GM21825 (cell line): ENCODE measurements at regions not wholly inside any gene's neighbourhood (a gene's known extent, or its start where the extent isn't known, plus 50 kb on each side); places are given as distances from the start of the nearest gene placed in this dataset.
"Not testable (repeated sequence)": the region's sequence is repeated elsewhere in the genome, so short reads cannot be mapped to it uniquely, and the experiment has no call there.

Source experiments
- ATAC-seq: cut with Tn5 transposase; IDR thresholded peaks from one replicate; pipeline ENCODE4 v1.9.1; 2021; ENCODE audit warnings: mild to moderate bottlenecking, moderate library complexity; ENCODE audit not compliant: unreplicated experiment

- ATAC-seq, result no peak
Observed at GRCh38 chr11:98411777-98412176, 609.0 kb upstream of the CNTN5 start.

- ATAC-seq, result no peak
Observed at GRCh38 chr11:98417256-98417755, 603.4 kb upstream of the CNTN5 start.

- no peak for ATAC-seq
Observed at GRCh38 chr11:98423933-98424332, 596.8 kb upstream of the CNTN5 start.

GRCh38 chr11:98424773-98425172 lies 596.0 kb upstream of the CNTN5 start:
- not testable (repeated sequence) for ATAC-seq

GRCh38 chr11:98431463-98432359 lies 589.0 kb upstream of the CNTN5 start:
- no peak for ATAC-seq

GRCh38 chr11:98434296-98434695 lies 586.5 kb upstream of the CNTN5 start:
- ATAC-seq, result no peak

- ATAC-seq, result no peak
Observed at GRCh38 chr11:98453378-98453777, 567.4 kb upstream of the CNTN5 start.

- ATAC-seq, result no peak
Observed at GRCh38 chr11:98455500-98456307, 565.0 kb upstream of the CNTN5 start.

GRCh38 chr11:98456308-98456680 lies 564.5 kb upstream of the CNTN5 start:
- no peak for ATAC-seq

GRCh38 chr11:98495016-98495415 lies 525.7 kb upstream of the CNTN5 start:
- no peak for ATAC-seq

GRCh38 chr11:98495601-98496000 lies 525.1 kb upstream of the CNTN5 start:
- ATAC-seq, result no peak

- ATAC-seq, result no peak
Observed at GRCh38 chr11:98507208-98507607, 513.5 kb upstream of the CNTN5 start.

GRCh38 chr11:98512938-98513337 lies 507.8 kb upstream of the CNTN5 start:
- no peak for ATAC-seq

- no peak for ATAC-seq
Observed at GRCh38 chr11:98531576-98531975, 489.2 kb upstream of the CNTN5 start.

GRCh38 chr11:98536023-98536422 lies 484.7 kb upstream of the CNTN5 start:
- ATAC-seq, result no peak

- not testable (repeated sequence) for ATAC-seq
Observed at GRCh38 chr11:98538358-98538757, 482.4 kb upstream of the CNTN5 start.

GRCh38 chr11:98545544-98546175 lies 475.1 kb upstream of the CNTN5 start:
- no peak for ATAC-seq

- no peak for ATAC-seq
Observed at GRCh38 chr11:98549571-98549970, 471.2 kb upstream of the CNTN5 start.

GRCh38 chr11:98559961-98560360 lies 460.8 kb upstream of the CNTN5 start:
- no peak for ATAC-seq

- ATAC-seq, result no peak
Observed at GRCh38 chr11:98561252-98561651, 459.5 kb upstream of the CNTN5 start.

GRCh38 chr11:98561877-98562395 lies 458.8 kb upstream of the CNTN5 start:
- ATAC-seq, result no peak
